OCI-LY3 (cell line): ENCODE measurements at regions not wholly inside any gene's neighbourhood (a gene's known extent, or its start where the extent isn't known, plus 50 kb on each side); places are given as distances from the start of the nearest gene placed in this dataset.

Source experiments
- H2AFZ ChIP-seq: fragments of 200-600, 300-600 bp; shearing (Covaris generic); 2 replicates; pipeline ENCODE4 v1.6.0; 2014; ENCODE audit warnings: antibody characterized with exemption, low read depth, low read length
- H3K27ac ChIP-seq: fragments of 200-600, 300-600 bp; sonication (generic); 2 replicates; pipeline ENCODE4 v1.5.1; 2014; ENCODE audit warnings: mild to moderate bottlenecking, low read length, moderate library complexity, mixed read lengths
- H3K27me3 ChIP-seq: fragments of 200-600, 300-600 bp; sonication (generic); 2 replicates; pipeline ENCODE4 v1.6.1; 2014; ENCODE audit warnings: low read depth, low read length, mixed read lengths
- H3K36me3 ChIP-seq: fragments of 200-600, 300-600 bp; sonication (generic); replicated peaks from 2 replicates; pipeline ENCODE3; 2014; ENCODE audit warnings: low read depth, low read length, mixed read lengths
- H3K4me1 ChIP-seq: fragments of 300-600, 200-600 bp; sonication (generic); 2 replicates; pipeline ENCODE4 v1.6.1; 2014; ENCODE audit warnings: low read length, mixed read lengths
- H3K4me2 ChIP-seq: fragments of 200-600, 300-600 bp; sonication (generic); 2 replicates; pipeline ENCODE4 v1.6.1; 2014; ENCODE audit warnings: low read length, mixed read lengths
- H3K4me3 ChIP-seq: fragments of 300-600, 200-600 bp; sonication (generic); 2 replicates; pipeline ENCODE4 v1.5.1; 2014; ENCODE audit warnings: antibody characterized with exemption, mild to moderate bottlenecking, low read length, moderate library complexity
- H3K79me2 ChIP-seq: fragments of 300-600, 200-600 bp; shearing (Covaris generic); 2 replicates; pipeline ENCODE4 v1.6.1; 2014; ENCODE audit warnings: mild to moderate bottlenecking, low read length, mixed read lengths
- H3K9ac ChIP-seq: fragments of 300-600, 200-600 bp; shearing (Covaris generic); 2 replicates; pipeline ENCODE4 v1.6.0; 2014; ENCODE audit warnings: mild to moderate bottlenecking, low read length, moderate library complexity
- H3K9me3 ChIP-seq: fragments of 200-600, 300-600 bp; shearing (Covaris generic); 2 replicates; pipeline ENCODE4 v1.6.1; 2014; ENCODE audit warnings: low read length, mixed read lengths; ENCODE audit not compliant: insufficient read depth
- H4K20me1 ChIP-seq: fragments of 200-600, 300-600 bp; sonication (generic); 2 replicates; pipeline ENCODE4 v1.6.1; 2016; ENCODE audit warnings: low read length, mixed read lengths; ENCODE audit not compliant: insufficient read depth
- CTCF ChIP-seq: fragments of 200-600, 300-600 bp; sonication (generic); IDR thresholded peaks from 2 replicates; pipeline ENCODE4 v1.5.1; 2014; ENCODE audit warnings: antibody characterized with exemption, low read length, low read depth
- EZH2phosphoT487 ChIP-seq: fragments of 200-600 bp; shearing (Covaris generic); IDR thresholded peaks from 2 replicates; pipeline ENCODE4 v1.6.1; 2018; ENCODE audit warnings: antibody characterized with exemption, mixed run types, low read depth

GRCh38 chr13:87368639-87369038 lies 302.5 kb upstream of the SLITRK5 start:
- Histone ChIP-seq H3K4me1 (no peaks in the 10 kb centered on the region), H3K9me3 (no peaks in the 10 kb centered on the region), H3K27ac (no peak overlapping the region), H3K9ac (no peak overlapping the region), H3K4me3 (no peak overlapping the region), H3K79me2 (no peaks in the 10 kb centered on the region), H3K4me2 (no peak overlapping the region), H3K27me3 (no peaks in the 10 kb centered on the region), H3K36me3 (no peaks in the 10 kb centered on the region), H2AFZ (no peak overlapping the region), H4K20me1 (no peaks in the 10 kb centered on the region)
- no peak for TF ChIP-seq CTCF
- no peak for TF ChIP-seq EZH2phosphoT487

- no peak overlapping the region for H3K4me3 ChIP-seq
- H3K79me2 ChIP-seq: no peaks in the 10 kb centered on the region
- H2AFZ ChIP-seq: no peak overlapping the region
- H3K9me3 ChIP-seq: no peaks in the 10 kb centered on the region
- H3K27me3 ChIP-seq: no peaks in the 10 kb centered on the region
- TF ChIP-seq CTCF (no peak), EZH2phosphoT487 (no peak)
- no peaks in the 10 kb centered on the region for H4K20me1 ChIP-seq
- H3K4me1 ChIP-seq: no peaks in the 10 kb centered on the region
- H3K4me2 ChIP-seq: no peak overlapping the region
- H3K27ac ChIP-seq: no peak overlapping the region
- H3K36me3 ChIP-seq: no peaks in the 10 kb centered on the region
- no peak overlapping the region for H3K9ac ChIP-seq
These were observed 295.1 kb upstream of the SLITRK5 start for GRCh38 chr13:87376081-87376480.

- Histone ChIP-seq H3K79me2 (no peaks in the 10 kb centered on the region), H4K20me1 (no peaks in the 10 kb centered on the region), H3K9me3 (no peaks in the 10 kb centered on the region), H3K27ac (no peak overlapping the region), H3K4me1 (no peaks in the 10 kb centered on the region), H3K4me3 (no peak overlapping the region), H3K4me2 (no peak overlapping the region), H3K9ac (no peak overlapping the region), H3K27me3 (no peaks in the 10 kb centered on the region), H3K36me3 (no peaks in the 10 kb centered on the region), H2AFZ (no peak overlapping the region)
- TF ChIP-seq EZH2phosphoT487 (no peak), CTCF (no peak)
These were observed 287.1 kb upstream of the SLITRK5 start for GRCh38 chr13:87384099-87384498.

GRCh38 chr13:87393358-87393757 lies 277.8 kb upstream of the SLITRK5 start:
- no peak overlapping the region for H3K27ac ChIP-seq
- H3K9ac ChIP-seq: no peak overlapping the region
- H3K4me3 ChIP-seq: no peak overlapping the region
- TF ChIP-seq EZH2phosphoT487: no peak
- no peak for TF ChIP-seq CTCF
- H3K27me3 ChIP-seq: no peaks in the 10 kb centered on the region
- H2AFZ ChIP-seq: no peak overlapping the region
- H3K4me2 ChIP-seq: no peak overlapping the region
- no peaks in the 10 kb centered on the region for H4K20me1 ChIP-seq
- peaks cover 10% of the 10 kb centered on the region for H3K4me1 ChIP-seq
- no peaks in the 10 kb centered on the region for H3K9me3 ChIP-seq
- no peaks in the 10 kb centered on the region for H3K36me3 ChIP-seq
- H3K79me2 ChIP-seq: no peaks in the 10 kb centered on the region
